ENCODE measurements at regions not wholly inside any gene's neighbourhood (a gene's known extent, or its start where the extent isn't known, plus 50 kb on each side); places are given as distances from the start of the nearest gene placed in this dataset.
"Not testable (repeated sequence)": the region's sequence is repeated elsewhere in the genome, so short reads cannot be mapped to it uniquely, and the experiment has no call there.

GRCh38 chr12:104906695-104907094 is 51.4 kb downstream of the SLC41A2 start:
- no peak overlapping the region for H2BK20ac ChIP-seq (ENCODE audit: low read depth, low read length, poor library complexity, severe bottlenecking)
- no peak overlapping the region for H2AFZ ChIP-seq (ENCODE audit: low read length)
- H3K36me3 Mint-ChIP-seq (ENCODE audit: insufficient read depth in 1 of 3, low read depth in 3 of 3): no peaks in the 10 kb centered on the region; a peak in 1 of 7 replicates
- H3K23me2 ChIP-seq (ENCODE audit: insufficient read length, low read depth, low read length, poor library complexity, severe bottlenecking): no peaks in the 10 kb centered on the region
- H2BK12ac ChIP-seq (ENCODE audit: insufficient read length, low read depth, low read length): no peak overlapping the region
- H3K27me3 Mint-ChIP-seq (ENCODE audit: low read depth): no peaks in the 10 kb centered on the region; the same call in 1 of the 2 replicates
- WGBS (ENCODE audit: extremely low coverage, insufficient read length, low lambda C conversion rate): no CpG with 5 or more reads among the region's 6 CpGs
- no peaks in the 10 kb centered on the region for H3K79me1 ChIP-seq (ENCODE audit: insufficient read depth, low read depth, low read length, poor library complexity, severe bottlenecking)
- H2BK15ac ChIP-seq (ENCODE audit: low read depth, low read length): no peak overlapping the region
- H3K9me3 ChIP-seq (ENCODE audit: control insufficient read depth, low read depth, low read length): no peaks in the 10 kb centered on the region
- no peak overlapping the region for H3K4me3 Mint-ChIP-seq
- TF ChIP-seq, protein P1, sequence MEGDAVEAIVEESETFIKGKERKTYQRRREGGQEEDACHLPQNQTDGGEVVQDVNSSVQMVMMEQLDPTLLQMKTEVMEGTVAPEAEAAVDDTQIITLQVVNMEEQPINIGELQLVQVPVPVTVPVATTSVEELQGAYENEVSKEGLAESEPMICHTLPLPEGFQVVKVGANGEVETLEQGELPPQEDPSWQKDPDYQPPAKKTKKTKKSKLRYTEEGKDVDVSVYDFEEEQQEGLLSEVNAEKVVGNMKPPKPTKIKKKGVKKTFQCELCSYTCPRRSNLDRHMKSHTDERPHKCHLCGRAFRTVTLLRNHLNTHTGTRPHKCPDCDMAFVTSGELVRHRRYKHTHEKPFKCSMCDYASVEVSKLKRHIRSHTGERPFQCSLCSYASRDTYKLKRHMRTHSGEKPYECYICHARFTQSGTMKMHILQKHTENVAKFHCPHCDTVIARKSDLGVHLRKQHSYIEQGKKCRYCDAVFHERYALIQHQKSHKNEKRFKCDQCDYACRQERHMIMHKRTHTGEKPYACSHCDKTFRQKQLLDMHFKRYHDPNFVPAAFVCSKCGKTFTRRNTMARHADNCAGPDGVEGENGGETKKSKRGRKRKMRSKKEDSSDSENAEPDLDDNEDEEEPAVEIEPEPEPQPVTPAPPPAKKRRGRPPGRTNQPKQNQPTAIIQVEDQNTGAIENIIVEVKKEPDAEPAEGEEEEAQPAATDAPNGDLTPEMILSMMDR (conservative IDR thresholded peaks at IDR 0.05): no peak
- H4K20me1 ChIP-seq (ENCODE audit: control insufficient read depth, insufficient read depth, insufficient read length): no peaks in the 10 kb centered on the region
- H3K4me1 Mint-ChIP-seq: peaks cover 8 to 12% of the 10 kb centered on the region in 2 experiments
- H3T11ph ChIP-seq (ENCODE audit: low read length): no peak overlapping the region
- no peak overlapping the region for H3K27ac Mint-ChIP-seq
- no peak overlapping the region for H4K91ac ChIP-seq (ENCODE audit: insufficient read length, low read depth, low read length)
- no peak overlapping the region for H3K56ac ChIP-seq (ENCODE audit: insufficient read length, low read depth, low read length)
- DNase-seq: no peak
- H3K27me3 ChIP-seq (ENCODE audit: insufficient read depth, low read length): no peaks in the 10 kb centered on the region
- H4K8ac ChIP-seq (replicated peaks; ENCODE audit: insufficient read length, low read depth, low read length): no peak overlapping the region
- no peak overlapping the region for H3K9ac ChIP-seq (ENCODE audit: extremely low read depth, insufficient read length, low read length)
- H3K4ac ChIP-seq (ENCODE audit: low read depth, low read length): no peak overlapping the region
- H3K4me1 ChIP-seq (ENCODE audit: insufficient read depth, low read length): no peaks in the 10 kb centered on the region
- H3K4me2 ChIP-seq (ENCODE audit: insufficient read depth, insufficient read length, low read length): no peak overlapping the region
- H3K27ac ChIP-seq (ENCODE audit: insufficient read length, low read depth, low read length): no peak overlapping the region
- no peaks in the 10 kb centered on the region for H3K79me2 ChIP-seq (ENCODE audit: insufficient read depth, low read length)
- H3K23ac ChIP-seq (ENCODE audit: insufficient read length, low read depth, low read length): no peak overlapping the region
- H2BK5ac ChIP-seq (ENCODE audit: insufficient read length, low read length): no peak overlapping the region
- no peak overlapping the region for H4K5ac ChIP-seq (ENCODE audit: insufficient read length, low read depth, low read length)
- no peak overlapping the region for H2BK120ac ChIP-seq (ENCODE audit: low read depth, low read length, poor library complexity, severe bottlenecking)
- no peaks in the 10 kb centered on the region for H3K9me3 Mint-ChIP-seq
- H3K14ac ChIP-seq (ENCODE audit: insufficient read depth, low read length): no peak overlapping the region
- H3K18ac ChIP-seq (ENCODE audit: insufficient read length, low read depth, low read length): no peak overlapping the region
- no peak overlapping the region for H2AK5ac ChIP-seq (ENCODE audit: insufficient read length, low read length)

DNA sequence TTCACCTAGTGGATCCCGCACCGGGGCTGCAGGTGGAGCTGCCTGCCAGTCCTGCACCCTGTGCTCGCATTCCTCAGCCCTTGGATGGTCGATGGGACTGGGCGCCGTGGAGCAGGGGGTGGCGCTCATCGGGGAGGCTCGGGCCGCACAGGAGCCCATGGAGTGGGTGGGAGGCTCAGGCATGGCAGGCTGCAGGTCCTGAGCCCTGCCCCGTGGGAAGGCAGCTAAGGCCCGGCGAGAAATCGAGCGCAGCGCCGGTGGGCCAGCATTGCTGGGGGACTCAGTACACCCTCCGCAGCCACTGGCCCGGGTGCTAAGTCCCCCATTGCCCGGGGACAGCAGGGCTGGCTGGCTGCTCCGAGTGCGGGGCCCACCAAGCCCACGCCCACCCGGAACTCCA is 52.6 kb downstream of the SLC41A2 start:
- H2BK5ac ChIP-seq (ENCODE audit: insufficient read length, low read length); H3K4ac ChIP-seq (ENCODE audit: low read depth, low read length); H3K4me3 Mint-ChIP-seq; H2AK5ac ChIP-seq (ENCODE audit: insufficient read length, low read length); H2BK120ac ChIP-seq (ENCODE audit: low read depth, low read length, poor library complexity, severe bottlenecking); H3K27ac Mint-ChIP-seq; H3K9me3 Mint-ChIP-seq; H4K20me1 ChIP-seq (ENCODE audit: control insufficient read depth, insufficient read depth, insufficient read length); H3K27me3 ChIP-seq (ENCODE audit: insufficient read depth, low read length); H2AFZ ChIP-seq (ENCODE audit: low read length); H3K14ac ChIP-seq (ENCODE audit: insufficient read depth, low read length); H3K9me3 ChIP-seq (ENCODE audit: control insufficient read depth, low read depth, low read length); H3K27me3 Mint-ChIP-seq (ENCODE audit: low read depth); H3K36me3 Mint-ChIP-seq (ENCODE audit: insufficient read depth in 1 of 3, low read depth in 3 of 3); H3K23ac ChIP-seq (ENCODE audit: insufficient read length, low read depth, low read length); H3K4me2 ChIP-seq (ENCODE audit: insufficient read depth, insufficient read length, low read length); H4K8ac ChIP-seq (replicated peaks; ENCODE audit: insufficient read length, low read depth, low read length); H3K18ac ChIP-seq (ENCODE audit: insufficient read length, low read depth, low read length); H3K79me1 ChIP-seq (ENCODE audit: insufficient read depth, low read depth, low read length, poor library complexity, severe bottlenecking); H3K23me2 ChIP-seq (ENCODE audit: insufficient read length, low read depth, low read length, poor library complexity, severe bottlenecking); H3K27ac ChIP-seq (ENCODE audit: insufficient read length, low read depth, low read length); H2BK12ac ChIP-seq (ENCODE audit: insufficient read length, low read depth, low read length); H4K91ac ChIP-seq (ENCODE audit: insufficient read length, low read depth, low read length); DNase-seq; H3K4me1 Mint-ChIP-seq; H2BK20ac ChIP-seq (ENCODE audit: low read depth, low read length, poor library complexity, severe bottlenecking); H3K4me1 ChIP-seq (ENCODE audit: insufficient read depth, low read length); H3K9ac ChIP-seq (ENCODE audit: extremely low read depth, insufficient read length, low read length); H2BK15ac ChIP-seq (ENCODE audit: low read depth, low read length); H3K79me2 ChIP-seq (ENCODE audit: insufficient read depth, low read length); H4K5ac ChIP-seq (ENCODE audit: insufficient read length, low read depth, low read length); H3K56ac ChIP-seq (ENCODE audit: insufficient read length, low read depth, low read length); H3T11ph ChIP-seq (ENCODE audit: low read length): not testable (repeated sequence)
- WGBS (ENCODE audit: extremely low coverage, insufficient read length, low lambda C conversion rate): no CpG with 5 or more reads among the region's 24 CpGs
